KMS-11 (cell line): ENCODE measurements at regions not wholly inside any gene's neighbourhood (a gene's known extent, or its start where the extent isn't known, plus 50 kb on each side); places are given as distances from the start of the nearest gene placed in this dataset.

Experiments
- H2AFZ ChIP-seq: fragments of 200-600 bp; sonication (generic); 2 replicates; pipeline ENCODE4 v1.6.1; 2016; ENCODE audit warnings: antibody characterized with exemption, mixed run types, low read depth
- H3K27ac ChIP-seq: fragments of 200-600 bp; sonication (generic); 2 replicates; pipeline ENCODE4 v1.6.1; 2016; ENCODE audit warnings: mild to moderate bottlenecking, mixed run types
- H3K27me3 ChIP-seq: fragments of 200-600 bp; sonication (generic); 2 replicates; pipeline ENCODE4 v1.6.1; 2017; ENCODE audit warnings: mild to moderate bottlenecking, low read depth, mixed run types, moderate library complexity; ENCODE audit not compliant: insufficient read depth
- H3K36me3 ChIP-seq: fragments of 200-600 bp; sonication (generic); 2 replicates; pipeline ENCODE4 v1.6.1; 2017; ENCODE audit warnings: mild to moderate bottlenecking, mixed run types; ENCODE audit not compliant: insufficient read depth
- H3K4me1 ChIP-seq: fragments of 200-600 bp; sonication (generic); 2 replicates; pipeline ENCODE4 v1.6.1; 2016; ENCODE audit warnings: mild to moderate bottlenecking, low read depth, mixed run types; ENCODE audit not compliant: poor library complexity, severe bottlenecking
- H3K4me2 ChIP-seq: fragments of 200-600 bp; sonication (generic); 2 replicates; pipeline ENCODE4 v1.7.0; 2016; ENCODE audit warnings: mild to moderate bottlenecking, mixed run types
- H3K4me3 ChIP-seq: fragments of 200-600 bp; sonication (generic); IDR thresholded peaks from 2 replicates; pipeline ENCODE4 v1.6.1; 2017; ENCODE audit warnings: low read depth, low read length, mixed read lengths; ENCODE audit not compliant: insufficient read depth
- H3K79me2 ChIP-seq: fragments of 200-600 bp; sonication (generic); 2 replicates; pipeline ENCODE4 v1.6.1; 2016; ENCODE audit warnings: low read depth, mixed run types; ENCODE audit not compliant: insufficient read depth
- H3K9ac ChIP-seq: fragments of 200-600 bp; sonication (generic); 2 replicates; pipeline ENCODE4 v1.6.1; 2016; ENCODE audit warnings: mild to moderate bottlenecking, mixed run types
- H4K20me1 ChIP-seq: fragments of 200-600 bp; sonication (generic); 2 replicates; pipeline ENCODE4 v1.6.1; 2016; ENCODE audit warnings: mild to moderate bottlenecking, mixed run types; ENCODE audit not compliant: insufficient read depth
- CTCF ChIP-seq: fragments of 200-600 bp; sonication (generic); conservative IDR thresholded peaks from 2 replicates; pipeline ENCODE4 v1.6.1; 2017; ENCODE audit warnings: low read depth, mild to moderate bottlenecking, antibody characterized with exemption, low read length, moderate library complexity, mixed read lengths

- Histone ChIP-seq H2AFZ (no peak overlapping the region), H3K79me2 (no peaks in the 10 kb centered on the region)
Observed at GRCh38 chr20:39110819-39111136, 148.6 kb downstream of the DHX35 start.

GRCh38 chr20:39109933-39110818 lies 148.0 kb downstream of the DHX35 start:
- H3K27me3 ChIP-seq = no peaks in the 10 kb centered on the region; the same call in 1 of the 2 replicates
- no peak overlapping the region for H3K4me3 ChIP-seq
- no peak overlapping the region for H3K4me2 ChIP-seq
- no peaks in the 10 kb centered on the region for H3K36me3 ChIP-seq
- H3K79me2 ChIP-seq = no peaks in the 10 kb centered on the region
- no peak overlapping the region for H3K9ac ChIP-seq
- no peaks in the 10 kb centered on the region for H3K4me1 ChIP-seq
- no peak overlapping the region for H3K27ac ChIP-seq
- H4K20me1 ChIP-seq = no peaks in the 10 kb centered on the region
- no peak for TF ChIP-seq CTCF
- H2AFZ ChIP-seq = no peak overlapping the region

More at GRCh38 chr20:39110819-39111136, 148.6 kb downstream of the DHX35 start:
- H3K4me2 ChIP-seq = no peak overlapping the region
- no peak overlapping the region for H3K4me3 ChIP-seq
- no peak overlapping the region for H3K27ac ChIP-seq
- no peak for TF ChIP-seq CTCF
- no peak overlapping the region for H3K9ac ChIP-seq
- no peaks in the 10 kb centered on the region; the same call in 1 of the 2 replicates for H3K27me3 ChIP-seq
- H4K20me1 ChIP-seq = no peaks in the 10 kb centered on the region
- H3K36me3 ChIP-seq = no peaks in the 10 kb centered on the region
- no peaks in the 10 kb centered on the region for H3K4me1 ChIP-seq

- Histone ChIP-seq H3K27me3 (no peaks in the 10 kb centered on the region; the same call in 1 of the 2 replicates), H3K4me3 (no peak overlapping the region)
Observed at GRCh38 chr20:39108746-39109145, 146.6 kb downstream of the DHX35 start.

GRCh38 chr20:39107741-39108140 lies 145.6 kb downstream of the DHX35 start:
- Histone ChIP-seq H3K79me2 (no peaks in the 10 kb centered on the region), H3K4me2 (no peak overlapping the region), H3K36me3 (no peaks in the 10 kb centered on the region), H3K9ac (no peak overlapping the region), H3K4me3 (no peak overlapping the region), H3K27me3 (no peaks in the 10 kb centered on the region; the same call in 1 of the 2 replicates), H3K4me1 (no peaks in the 10 kb centered on the region), H4K20me1 (no peaks in the 10 kb centered on the region), H2AFZ (no peak overlapping the region), H3K27ac (no peak overlapping the region)
- no peak for TF ChIP-seq CTCF

More at GRCh38 chr20:39108746-39109145, 146.6 kb downstream of the DHX35 start:
- Histone ChIP-seq H2AFZ (no peak overlapping the region), H3K79me2 (no peaks in the 10 kb centered on the region), H4K20me1 (no peaks in the 10 kb centered on the region), H3K9ac (no peak overlapping the region), H3K4me2 (no peak overlapping the region), H3K36me3 (no peaks in the 10 kb centered on the region), H3K4me1 (no peaks in the 10 kb centered on the region), H3K27ac (no peak overlapping the region)
- TF ChIP-seq CTCF = no peak
